ENCODE measurements at regions not wholly inside any gene's neighbourhood (a gene's known extent, or its start where the extent isn't known, plus 50 kb on each side); places are given as distances from the start of the nearest gene placed in this dataset.
"Not testable (repeated sequence)": the region's sequence is repeated elsewhere in the genome, so short reads cannot be mapped to it uniquely, and the experiment has no call there.

- H3K27me3 ChIP-seq (ENCODE audit: control insufficient read depth, insufficient read depth, low read length, poor library complexity, severe bottlenecking); H3K27ac ChIP-seq (ENCODE audit: insufficient read depth, low read depth, low read length, poor library complexity, severe bottlenecking); H3K9me3 ChIP-seq (ENCODE audit: control insufficient read depth, low read length); H3K36me3 ChIP-seq (ENCODE audit: control insufficient read depth, insufficient read depth, low read length); H3K4me1 ChIP-seq (ENCODE audit: control insufficient read depth, insufficient read depth, low read length); H3K4me3 ChIP-seq (ENCODE audit: insufficient read depth, low read depth, low read length): not testable (repeated sequence)
- 94 to 98% methylated on average over 4 of the region's 4 CpGs for WGBS, 2 experiments
Observed at GRCh38 chr4:7133818-7134650, 58.3 kb upstream of the SORCS2 start.

DNA sequence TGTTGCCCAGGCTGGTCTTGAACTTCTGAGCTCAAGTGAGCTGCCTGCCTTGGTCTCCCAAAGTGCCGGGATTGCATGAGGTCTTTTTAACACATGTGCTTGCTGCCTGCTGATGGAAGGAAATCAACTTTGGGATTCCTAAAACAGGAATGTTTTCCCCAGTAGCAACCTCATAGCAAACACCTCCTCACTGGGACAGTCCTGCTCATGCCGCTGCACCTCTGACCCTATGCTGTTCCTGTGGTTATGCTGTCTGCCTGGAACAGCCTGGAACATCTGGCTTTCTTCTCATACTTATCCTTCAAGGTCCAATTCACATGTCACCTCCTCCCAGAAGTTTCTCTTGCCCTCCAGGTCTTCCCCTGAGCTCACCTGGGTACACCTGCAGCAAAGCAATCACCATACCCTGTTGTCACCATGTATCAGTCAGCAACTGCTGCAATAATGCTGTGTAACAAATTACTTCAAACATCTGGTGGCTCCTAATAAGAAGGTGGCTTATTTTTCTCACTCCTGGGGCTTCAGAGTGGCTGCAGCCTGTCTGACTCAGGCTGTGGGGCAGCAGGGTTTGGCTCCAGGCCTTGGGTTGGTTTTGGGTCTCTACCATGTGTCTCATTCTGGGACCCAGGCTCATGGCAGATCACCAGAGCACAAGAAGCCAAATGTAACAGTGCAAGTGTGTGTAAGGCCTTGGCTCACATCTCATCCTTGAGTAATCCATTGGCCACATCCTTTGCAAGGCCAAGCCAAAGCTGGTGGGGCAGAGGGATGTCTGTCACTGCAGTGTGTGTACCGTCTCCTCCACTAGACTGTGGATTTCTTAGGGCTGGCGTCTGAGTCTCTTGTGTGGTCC lies 59.4 kb upstream of the SORCS2 start:
- H3K4me3 ChIP-seq (ENCODE audit: insufficient read depth, low read depth, low read length) = no peak overlapping the region
- H3K36me3 ChIP-seq (ENCODE audit: control insufficient read depth, insufficient read depth, low read length) = no peaks in the 10 kb centered on the region
- no peaks in the 10 kb centered on the region for H3K9me3 ChIP-seq (ENCODE audit: control insufficient read depth, low read length)
- no peaks in the 10 kb centered on the region for H3K27me3 ChIP-seq (ENCODE audit: control insufficient read depth, insufficient read depth, low read length, poor library complexity, severe bottlenecking)
- H3K27ac ChIP-seq (ENCODE audit: insufficient read depth, low read depth, low read length, poor library complexity, severe bottlenecking) = no peak overlapping the region
- WGBS, 2 experiments = 90 to 91% methylated on average over 4 of the region's 4 CpGs
- no peaks in the 10 kb centered on the region for H3K4me1 ChIP-seq (ENCODE audit: control insufficient read depth, insufficient read depth, low read length)

DNA sequence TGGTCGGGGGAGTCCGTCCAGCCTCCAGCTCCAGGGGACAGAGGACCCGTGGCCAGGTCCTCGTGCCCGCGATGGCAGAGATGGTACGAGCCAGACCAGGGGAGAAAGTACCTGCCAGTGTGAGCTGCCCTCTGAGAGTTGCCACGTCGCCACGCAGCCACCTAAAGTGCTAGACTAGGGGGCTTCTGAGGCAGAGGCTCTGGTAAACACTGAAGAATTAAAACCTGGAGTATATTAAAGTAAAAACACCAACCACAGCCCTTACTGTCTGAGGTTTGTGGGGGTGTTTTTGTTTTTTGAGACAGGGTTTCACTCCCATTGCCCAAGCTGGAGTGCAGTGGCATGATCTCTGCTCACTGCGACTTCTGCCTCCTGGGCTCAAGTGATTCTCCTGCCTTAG lies 60.1 kb upstream of the SORCS2 start:
- H3K27me3 ChIP-seq (ENCODE audit: control insufficient read depth, insufficient read depth, low read length, poor library complexity, severe bottlenecking) = no peaks in the 10 kb centered on the region
- no peaks in the 10 kb centered on the region for H3K9me3 ChIP-seq (ENCODE audit: control insufficient read depth, low read length)
- H3K4me1 ChIP-seq (ENCODE audit: control insufficient read depth, insufficient read depth, low read length) = no peaks in the 10 kb centered on the region

GRCh38 chr4:7131498-7132031 lies 60.8 kb upstream of the SORCS2 start:
- Histone ChIP-seq H3K36me3 (ENCODE audit: control insufficient read depth, insufficient read depth, low read length) (no peaks in the 10 kb centered on the region), H3K27me3 (ENCODE audit: control insufficient read depth, insufficient read depth, low read length, poor library complexity, severe bottlenecking) (no peaks in the 10 kb centered on the region), H3K4me3 (ENCODE audit: insufficient read depth, low read depth, low read length) (no peak overlapping the region), H3K9me3 (ENCODE audit: control insufficient read depth, low read length) (no peaks in the 10 kb centered on the region), H3K27ac (ENCODE audit: insufficient read depth, low read depth, low read length, poor library complexity, severe bottlenecking) (no peak overlapping the region), H3K4me1 (ENCODE audit: control insufficient read depth, insufficient read depth, low read length) (no peaks in the 10 kb centered on the region)
- WGBS, 2 experiments = 59 to 60% methylated on average over 3 of the region's 3 CpGs

More for the DNA sequence above, 60.1 kb upstream of the SORCS2 start:
- Histone ChIP-seq H3K4me3 (ENCODE audit: insufficient read depth, low read depth, low read length) (no peak overlapping the region), H3K27ac (ENCODE audit: insufficient read depth, low read depth, low read length, poor library complexity, severe bottlenecking) (no peak overlapping the region), H3K36me3 (ENCODE audit: control insufficient read depth, insufficient read depth, low read length) (no peaks in the 10 kb centered on the region)
- 86 to 88% methylated on average over 11 of the region's 11 CpGs for WGBS, 2 experiments

DNA sequence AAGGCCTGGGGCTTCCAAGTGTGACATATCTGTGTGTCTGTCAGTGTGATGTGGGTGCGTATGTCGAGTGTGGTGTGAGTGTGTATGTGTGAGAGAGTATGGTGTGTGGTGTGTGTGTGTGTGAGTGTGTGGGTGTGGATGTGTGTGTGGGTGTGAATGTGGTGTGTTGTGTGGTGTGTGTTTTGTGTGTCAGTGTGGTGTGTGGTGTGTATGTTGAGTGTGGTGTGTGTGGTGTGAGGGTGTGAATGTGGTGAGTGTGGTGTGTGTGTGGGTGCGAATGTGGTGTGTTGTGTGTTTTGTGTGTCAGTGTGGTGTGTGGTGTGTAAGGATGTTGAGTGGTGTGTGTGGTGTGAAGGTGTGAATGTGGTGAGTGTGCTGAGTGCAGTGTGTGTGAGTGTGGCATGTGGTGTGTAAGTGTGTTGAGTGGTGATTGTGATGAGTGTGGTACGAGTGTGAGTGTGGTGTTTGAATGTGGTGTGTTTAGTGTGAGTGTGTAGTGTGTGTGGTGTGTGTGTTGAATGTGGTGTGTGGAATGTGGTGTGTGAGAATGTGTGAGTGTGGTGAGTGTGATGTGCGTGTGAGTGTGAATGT lies 61.6 kb upstream of the SORCS2 start:
- H3K4me3 ChIP-seq (ENCODE audit: insufficient read depth, low read depth, low read length) = no peak overlapping the region
- H3K4me1 ChIP-seq (ENCODE audit: control insufficient read depth, insufficient read depth, low read length) = no peaks in the 10 kb centered on the region
- WGBS, 2 experiments = 92 to 93% methylated on average over 5 of the region's 5 CpGs

DNA sequence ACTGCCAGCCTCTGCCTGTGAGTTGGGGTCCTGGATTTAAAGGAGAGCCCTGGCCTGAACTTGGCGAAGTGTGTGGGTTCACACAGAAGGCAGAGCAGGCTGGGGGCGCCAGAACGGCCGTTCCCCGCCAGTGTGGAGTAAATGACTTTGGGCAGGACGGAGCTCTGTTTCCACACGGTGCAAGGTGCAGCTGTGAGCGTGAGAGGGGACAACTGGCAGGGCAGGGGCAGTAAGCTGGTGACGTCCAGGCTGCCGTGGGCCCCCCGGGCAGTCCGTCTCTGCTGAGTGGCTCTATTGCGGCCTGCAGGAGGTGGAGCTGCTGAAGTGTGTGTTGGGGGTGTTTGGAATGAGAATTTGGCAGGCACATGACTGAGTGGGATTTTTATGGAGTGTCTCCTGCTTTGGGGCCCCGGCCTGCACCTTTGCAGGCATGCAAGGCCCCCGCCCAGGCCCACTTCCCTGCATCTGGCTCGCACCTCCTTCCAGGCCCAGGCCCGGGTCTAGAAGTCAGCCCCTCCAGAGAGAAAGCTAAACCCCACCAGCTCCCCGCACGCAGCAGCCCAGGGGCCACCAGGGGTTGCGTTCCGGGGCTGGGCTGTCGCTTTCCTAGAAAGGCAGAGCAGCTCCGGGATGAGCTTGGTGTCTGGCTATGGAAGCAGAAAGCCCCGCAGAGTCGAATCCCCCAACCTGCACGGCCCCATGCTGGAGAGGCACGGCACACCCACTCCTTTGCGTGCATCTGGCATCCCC lies 62.2 kb upstream of the GRPEL1 start:
- 86 to 88% methylated on average over 28 of the region's 28 CpGs for WGBS, 2 experiments
- Histone ChIP-seq H3K9me3 (ENCODE audit: control insufficient read depth, low read length) (no peaks in the 10 kb centered on the region), H3K27ac (ENCODE audit: insufficient read depth, low read depth, low read length, poor library complexity, severe bottlenecking) (no peak overlapping the region), H3K4me1 (ENCODE audit: control insufficient read depth, insufficient read depth, low read length) (no peaks in the 10 kb centered on the region), H3K27me3 (ENCODE audit: control insufficient read depth, insufficient read depth, low read length, poor library complexity, severe bottlenecking) (no peaks in the 10 kb centered on the region), H3K4me3 (ENCODE audit: insufficient read depth, low read depth, low read length) (no peak overlapping the region), H3K36me3 (ENCODE audit: control insufficient read depth, insufficient read depth, low read length) (no peaks in the 10 kb centered on the region)

More for the DNA sequence above, 61.6 kb upstream of the SORCS2 start:
- Histone ChIP-seq H3K9me3 (ENCODE audit: control insufficient read depth, low read length) (no peaks in the 10 kb centered on the region), H3K36me3 (ENCODE audit: control insufficient read depth, insufficient read depth, low read length) (no peaks in the 10 kb centered on the region), H3K27ac (ENCODE audit: insufficient read depth, low read depth, low read length, poor library complexity, severe bottlenecking) (no peak overlapping the region), H3K27me3 (ENCODE audit: control insufficient read depth, insufficient read depth, low read length, poor library complexity, severe bottlenecking) (no peaks in the 10 kb centered on the region)

- H3K9me3 ChIP-seq (ENCODE audit: control insufficient read depth, low read length) = no peaks in the 10 kb centered on the region
- no peak overlapping the region for H3K4me3 ChIP-seq (ENCODE audit: insufficient read depth, low read depth, low read length)
- H3K27ac ChIP-seq (ENCODE audit: insufficient read depth, low read depth, low read length, poor library complexity, severe bottlenecking) = no peak overlapping the region
- no peaks in the 10 kb centered on the region for H3K4me1 ChIP-seq (ENCODE audit: control insufficient read depth, insufficient read depth, low read length)
- no peaks in the 10 kb centered on the region for H3K36me3 ChIP-seq (ENCODE audit: control insufficient read depth, insufficient read depth, low read length)
- no peaks in the 10 kb centered on the region for H3K27me3 ChIP-seq (ENCODE audit: control insufficient read depth, insufficient read depth, low read length, poor library complexity, severe bottlenecking)
- 94 to 95% methylated on average over 11 of the region's 12 CpGs for whole genome bisulfite sequencing, 2 experiments
Observed at GRCh38 chr4:7128644-7129043, 60.8 kb upstream of the GRPEL1 start.

DNA sequence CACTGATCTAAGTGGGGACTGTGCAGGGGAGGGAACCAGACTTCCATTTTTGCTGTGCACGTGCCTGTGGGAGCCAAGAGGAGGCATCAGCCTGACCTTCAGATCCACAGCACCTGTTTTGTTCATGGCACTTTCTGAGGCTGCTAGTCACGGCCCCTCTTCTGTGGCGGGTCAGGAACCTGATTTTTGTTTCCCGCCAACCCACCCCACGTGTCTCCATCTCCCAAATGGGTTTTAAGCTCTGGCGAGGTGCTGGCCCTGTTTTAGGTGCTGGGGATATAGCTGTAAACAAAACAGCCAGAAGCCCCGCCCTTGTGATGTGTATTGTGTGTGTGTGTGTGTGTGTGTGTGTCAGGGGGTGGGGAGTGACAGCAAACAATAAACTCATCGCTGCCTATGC lies 60.4 kb upstream of the GRPEL1 start:
- no peaks in the 10 kb centered on the region for H3K27me3 ChIP-seq (ENCODE audit: control insufficient read depth, insufficient read depth, low read length, poor library complexity, severe bottlenecking)
- H3K4me1 ChIP-seq (ENCODE audit: control insufficient read depth, insufficient read depth, low read length) = no peaks in the 10 kb centered on the region
- no peaks in the 10 kb centered on the region for H3K36me3 ChIP-seq (ENCODE audit: control insufficient read depth, insufficient read depth, low read length)
- no peak overlapping the region for H3K27ac ChIP-seq (ENCODE audit: insufficient read depth, low read depth, low read length, poor library complexity, severe bottlenecking)
- no peaks in the 10 kb centered on the region for H3K9me3 ChIP-seq (ENCODE audit: control insufficient read depth, low read length)
- WGBS, 2 experiments = 93 to 96% methylated on average over 8 of the region's 8 CpGs
- H3K4me3 ChIP-seq (ENCODE audit: insufficient read depth, low read depth, low read length) = no peak overlapping the region

- no peaks in the 10 kb centered on the region for H3K9me3 ChIP-seq (ENCODE audit: control insufficient read depth, low read length)
- H3K27ac ChIP-seq (ENCODE audit: insufficient read depth, low read depth, low read length, poor library complexity, severe bottlenecking) = no peak overlapping the region
- H3K27me3 ChIP-seq (ENCODE audit: control insufficient read depth, insufficient read depth, low read length, poor library complexity, severe bottlenecking) = no peaks in the 10 kb centered on the region
- H3K36me3 ChIP-seq (ENCODE audit: control insufficient read depth, insufficient read depth, low read length) = no peaks in the 10 kb centered on the region
- no peak overlapping the region for H3K4me3 ChIP-seq (ENCODE audit: insufficient read depth, low read depth, low read length)
- WGBS, 2 experiments = 89 to 90% methylated on average over 18 of the region's 18 CpGs
- no peaks in the 10 kb centered on the region for H3K4me1 ChIP-seq (ENCODE audit: control insufficient read depth, insufficient read depth, low read length)
Observed at GRCh38 chr4:7127576-7127975, 59.7 kb upstream of the GRPEL1 start.
